Suprapubic skin (tissue), 4 donors: ENCODE measurements at regions not wholly inside any gene's neighbourhood (a gene's known extent, or its start where the extent isn't known, plus 50 kb on each side); places are given as distances from the start of the nearest gene placed in this dataset.

Experiments
- DNase-seq, 2 donors: peaks; one replicate each; pipeline ENCODE4 v3.0.0-alpha.2; 2019; ENCODE audit warnings: low spot score in 2 of 2
- H3K27ac ChIP-seq: fragments of 200-600 bp; sonication (generic); one replicate; pipeline ENCODE4 v1.5.1; 2019
- H3K27me3 ChIP-seq: fragments of 200-600 bp; sonication (generic); one replicate; pipeline ENCODE4 v1.5.1; 2019
- H3K36me3 ChIP-seq: fragments of 200-600 bp; sonication (generic); one replicate; pipeline ENCODE4 v1.5.1; 2019
- H3K4me1 ChIP-seq: fragments of 200-600 bp; sonication (generic); one replicate; pipeline ENCODE4 v1.5.1; 2019
- H3K4me3 ChIP-seq: fragments of 200-600 bp; sonication (generic); one replicate; pipeline ENCODE4 v1.5.1; 2019; ENCODE audit warnings: mild to moderate bottlenecking
- H3K9me3 ChIP-seq: fragments of 200-600 bp; sonication (generic); one replicate; pipeline ENCODE4 v1.5.1; 2019
- EP300 ChIP-seq: sonication (generic); formaldehyde crosslinking; IDR thresholded peaks from one replicate; pipeline ENCODE4 v1.6.1; 2017; ENCODE audit warnings: antibody characterized with exemption
- POLR2A ChIP-seq, 2 donors: fragments of 450-650 bp; IDR thresholded peaks; one replicate each; pipeline ENCODE4 v1.6.1; 2017; ENCODE audit warnings: antibody characterized with exemption in 2 of 2, mild to moderate bottlenecking in 2 of 2, moderate library complexity in 2 of 2
- POLR2AphosphoS5 ChIP-seq, 3 donors: sonication (generic); formaldehyde crosslinking; IDR thresholded peaks; one replicate each; pipeline ENCODE4 v1.6.1; 2017; ENCODE audit warnings: antibody characterized with exemption in 3 of 3
- WGBS: methylation state at CpG from one replicate; pipeline ENCODE4 v1.1.5; 2018; 5-methylcytosine and 5-hydroxymethylcytosine counted together
- TF ChIP-seq, protein P1 (sequence below), 2 donors: fragments of 200-600 bp in 1 of 2; fragments of 450-650 bp in 1 of 2; sonication (generic) in 1 of 2; IDR thresholded peaks; one replicate each; pipeline ENCODE4 v1.5.1; 2016 to 2019; ENCODE audit warnings: antibody characterized with exemption in 2 of 2, mild to moderate bottlenecking in 1 of 2, moderate library complexity in 1 of 2

DNA sequence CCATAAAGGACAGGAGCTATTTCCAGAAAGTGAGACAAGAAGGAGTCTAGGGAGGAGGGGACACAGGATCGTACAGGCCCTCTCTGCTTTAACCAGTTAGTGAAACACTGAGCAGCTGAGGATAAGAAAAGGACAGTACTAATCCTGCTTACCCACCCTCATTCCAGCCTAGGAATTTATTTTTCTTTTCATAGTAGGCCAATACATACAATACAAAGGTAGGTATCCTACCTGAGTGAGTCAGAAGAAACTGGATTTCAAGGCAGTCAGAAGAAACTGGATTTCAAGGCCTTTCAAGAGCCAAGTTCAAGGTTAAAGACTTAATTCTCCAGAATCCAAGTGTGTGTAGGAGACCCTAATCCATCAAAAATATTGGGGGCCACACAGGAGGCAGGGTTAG is 65.3 kb downstream of the EOMES start:
- Histone ChIP-seq H3K4me3 (no peak overlapping the region), H3K27me3 (no peaks in the 10 kb centered on the region), H3K4me1 (no peaks in the 10 kb centered on the region), H3K27ac (no peak overlapping the region), H3K9me3 (no peaks in the 10 kb centered on the region), H3K36me3 (no peaks in the 10 kb centered on the region)
- no peak for TF ChIP-seq POLR2AphosphoS5 (IDR thresholded peaks at IDR 0.05)
- TF ChIP-seq, protein P1, sequence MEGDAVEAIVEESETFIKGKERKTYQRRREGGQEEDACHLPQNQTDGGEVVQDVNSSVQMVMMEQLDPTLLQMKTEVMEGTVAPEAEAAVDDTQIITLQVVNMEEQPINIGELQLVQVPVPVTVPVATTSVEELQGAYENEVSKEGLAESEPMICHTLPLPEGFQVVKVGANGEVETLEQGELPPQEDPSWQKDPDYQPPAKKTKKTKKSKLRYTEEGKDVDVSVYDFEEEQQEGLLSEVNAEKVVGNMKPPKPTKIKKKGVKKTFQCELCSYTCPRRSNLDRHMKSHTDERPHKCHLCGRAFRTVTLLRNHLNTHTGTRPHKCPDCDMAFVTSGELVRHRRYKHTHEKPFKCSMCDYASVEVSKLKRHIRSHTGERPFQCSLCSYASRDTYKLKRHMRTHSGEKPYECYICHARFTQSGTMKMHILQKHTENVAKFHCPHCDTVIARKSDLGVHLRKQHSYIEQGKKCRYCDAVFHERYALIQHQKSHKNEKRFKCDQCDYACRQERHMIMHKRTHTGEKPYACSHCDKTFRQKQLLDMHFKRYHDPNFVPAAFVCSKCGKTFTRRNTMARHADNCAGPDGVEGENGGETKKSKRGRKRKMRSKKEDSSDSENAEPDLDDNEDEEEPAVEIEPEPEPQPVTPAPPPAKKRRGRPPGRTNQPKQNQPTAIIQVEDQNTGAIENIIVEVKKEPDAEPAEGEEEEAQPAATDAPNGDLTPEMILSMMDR (IDR thresholded peaks at IDR 0.05) = no peak
- TF ChIP-seq POLR2A (IDR thresholded peaks at IDR 0.05) = no peak
- TF ChIP-seq EP300 = no peak
- DNase-seq = no peak
- 92% methylated on average over 1 of the region's 1 CpG for WGBS

DNA sequence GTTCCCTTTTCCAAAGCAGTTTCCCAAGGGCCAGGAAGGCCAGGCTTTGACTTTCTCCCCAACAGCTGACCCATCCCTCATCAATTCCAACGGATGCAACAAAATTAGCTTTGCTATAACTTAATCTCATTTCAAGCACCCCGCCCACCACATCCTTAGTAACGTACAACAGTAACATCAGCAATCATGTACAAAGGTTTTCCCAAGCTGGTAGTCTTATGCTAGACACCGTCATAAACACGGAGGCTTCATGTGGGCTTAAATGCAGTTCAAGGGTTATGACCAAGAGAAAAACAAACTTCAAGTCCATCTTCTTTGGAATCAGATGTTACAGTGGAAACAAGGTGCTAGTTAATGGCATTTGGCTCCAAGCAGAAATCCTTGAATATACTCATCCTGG is 66.6 kb downstream of the EOMES start:
- TF ChIP-seq POLR2AphosphoS5 (IDR thresholded peaks at IDR 0.05) = no peak
- TF ChIP-seq, protein P1 (IDR thresholded peaks at IDR 0.05) = no peak
- no peak for TF ChIP-seq POLR2A (IDR thresholded peaks at IDR 0.05)
- TF ChIP-seq EP300 = no peak

DNA sequence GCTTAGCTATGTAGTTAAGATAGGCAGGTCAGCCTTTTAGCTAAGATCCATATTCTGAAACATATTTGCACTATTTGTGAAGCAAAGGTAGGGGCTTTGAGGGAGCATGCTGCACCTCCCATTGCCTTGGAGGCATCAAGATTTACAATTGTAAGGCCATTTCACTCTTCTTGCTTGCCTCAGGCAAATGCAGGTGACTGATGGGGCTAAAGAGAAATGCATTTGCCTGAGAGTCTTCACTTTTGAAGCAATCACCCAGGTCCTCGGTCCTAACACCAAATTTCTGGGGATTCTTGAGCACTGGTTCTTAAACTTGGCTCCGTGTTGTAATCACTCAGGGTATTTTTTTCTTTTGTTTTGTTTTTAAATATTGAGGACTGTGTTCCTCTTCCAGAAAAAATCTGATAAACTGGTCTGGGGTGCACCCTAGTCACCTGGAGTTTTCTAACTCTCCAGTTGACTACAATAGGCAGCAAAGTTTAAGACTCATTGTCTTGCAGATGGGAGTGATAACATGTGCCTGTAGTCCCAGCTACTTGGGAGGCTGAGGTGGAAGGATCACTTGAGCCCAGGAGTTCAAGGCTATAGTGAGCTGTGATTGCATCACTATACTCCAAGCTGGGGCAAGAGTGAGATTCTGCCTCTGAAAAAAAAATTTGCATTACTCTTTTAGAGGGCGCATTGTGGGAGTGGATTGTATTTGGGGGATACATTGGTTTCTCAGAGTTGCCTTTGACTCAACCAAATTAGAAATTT is 68.1 kb downstream of the EOMES start:
- Histone ChIP-seq H3K27ac (no peak overlapping the region), H3K9me3 (no peaks in the 10 kb centered on the region), H3K36me3 (no peaks in the 10 kb centered on the region), H3K4me3 (no peak overlapping the region), H3K27me3 (no peaks in the 10 kb centered on the region), H3K4me1 (no peaks in the 10 kb centered on the region)
- TF ChIP-seq POLR2A (IDR thresholded peaks at IDR 0.05) = no peak
- TF ChIP-seq EP300 = no peak
- no peak for TF ChIP-seq POLR2AphosphoS5 (IDR thresholded peaks at IDR 0.05)
- 90% methylated on average over 3 of the region's 3 CpGs for WGBS
- DNase-seq = no peak

More for the DNA sequence above, 66.6 kb downstream of the EOMES start:
- H3K4me1 ChIP-seq = no peaks in the 10 kb centered on the region
- no peaks in the 10 kb centered on the region for H3K9me3 ChIP-seq
- no peaks in the 10 kb centered on the region for H3K36me3 ChIP-seq
- H3K27me3 ChIP-seq = no peaks in the 10 kb centered on the region
- no peak overlapping the region for H3K27ac ChIP-seq
- no peak for DNase-seq
- H3K4me3 ChIP-seq = no peak overlapping the region
- WGBS = 88% methylated on average over 5 of the region's 5 CpGs

DNA sequence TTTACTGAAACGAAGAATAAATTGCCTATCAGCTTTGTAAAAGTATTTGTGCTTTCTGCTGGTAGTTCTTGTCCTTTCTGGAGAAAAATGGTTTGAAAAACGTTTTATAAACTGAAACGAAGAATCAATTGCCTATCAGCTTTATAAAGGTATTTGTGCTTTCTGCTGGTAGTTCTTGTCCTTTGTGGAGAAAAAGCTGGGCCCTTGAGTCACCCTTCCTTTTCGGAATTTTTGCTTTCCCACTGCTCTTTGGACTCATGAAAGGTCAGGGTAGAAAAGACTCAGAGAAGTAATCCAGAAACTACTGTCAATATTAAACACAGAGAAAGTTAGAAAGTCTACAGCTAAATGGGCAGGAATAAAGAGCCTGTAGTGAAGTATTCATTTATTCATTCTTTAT is 72.8 kb downstream of the EOMES start:
- H3K4me3 ChIP-seq = no peak overlapping the region
- no peaks in the 10 kb centered on the region for H3K4me1 ChIP-seq
- H3K9me3 ChIP-seq = no peaks in the 10 kb centered on the region
- no peaks in the 10 kb centered on the region for H3K36me3 ChIP-seq
- no peaks in the 10 kb centered on the region for H3K27me3 ChIP-seq
- DNase-seq = no peak
- TF ChIP-seq EP300 (no peak), POLR2A (IDR thresholded peaks at IDR 0.05) (no peak), POLR2AphosphoS5 (IDR thresholded peaks at IDR 0.05) (no peak)
- TF ChIP-seq, protein P1 (IDR thresholded peaks at IDR 0.05) = no peak
- no peak overlapping the region for H3K27ac ChIP-seq
- whole genome bisulfite sequencing = 71% methylated on average over 4 of the region's 4 CpGs

DNA sequence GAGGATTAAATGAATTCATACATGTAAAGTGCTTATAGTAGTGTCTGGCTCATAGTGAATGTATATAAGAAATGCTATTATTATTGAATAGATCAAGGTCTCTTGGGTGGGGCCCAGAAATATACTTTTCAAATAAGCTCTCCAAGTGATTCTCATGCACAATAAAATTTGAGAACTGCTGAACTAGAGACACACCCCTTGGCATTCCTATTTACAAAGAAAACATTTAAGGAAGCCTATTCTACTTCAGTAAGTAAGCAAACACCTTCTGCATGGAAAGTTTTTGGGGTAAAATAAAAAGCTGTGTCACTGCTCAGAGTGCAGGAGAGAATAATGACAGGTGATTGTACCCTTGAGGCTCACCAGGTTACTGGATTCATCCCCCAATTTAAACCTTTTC is 75.2 kb downstream of the EOMES start:
- no peaks in the 10 kb centered on the region for H3K27me3 ChIP-seq
- no peak for TF ChIP-seq POLR2AphosphoS5 (IDR thresholded peaks at IDR 0.05)
- TF ChIP-seq POLR2A (IDR thresholded peaks at IDR 0.05) = no peak
- TF ChIP-seq, protein P1 (IDR thresholded peaks at IDR 0.05) = no peak
- no peak for TF ChIP-seq EP300
- H3K4me1 ChIP-seq = peaks cover 9% of the 10 kb centered on the region
- H3K4me3 ChIP-seq = no peak overlapping the region
- H3K36me3 ChIP-seq = no peaks in the 10 kb centered on the region
- no peaks in the 10 kb centered on the region for H3K9me3 ChIP-seq
- no peak for DNase-seq
- H3K27ac ChIP-seq = no peak overlapping the region
